GM12878 (cell line): ENCODE measurements at regions not wholly inside any gene's neighbourhood (a gene's known extent, or its start where the extent isn't known, plus 50 kb on each side); places are given as distances from the start of the nearest gene placed in this dataset.
"Not testable (repeated sequence)": the region's sequence is repeated elsewhere in the genome, so short reads cannot be mapped to it uniquely, and the experiment has no call there.

Source experiments
- CTCF ChIP-seq, 3 experiments: IDR thresholded peaks in 2 of 3; conservative IDR thresholded peaks in 1 of 3; 2 replicates each; pipeline ENCODE4 v1.5.1; 2011; ENCODE audit warnings: low read depth in 3 of 3, low read length in 3 of 3, mild to moderate bottlenecking in 3 of 3, control low read depth in 2 of 3, moderate library complexity in 2 of 3, inconsistent platforms in 1 of 3, mixed read lengths in 1 of 3; ENCODE audit not compliant: control insufficient read depth in 2 of 3, insufficient read depth in 1 of 3; ENCODE audit errors: extremely low read depth in 1 of 3
- EZH2 ChIP-seq: IDR thresholded peaks from 2 replicates; pipeline ENCODE4 v1.6.1; 2012; ENCODE audit warnings: low read depth, mild to moderate bottlenecking, control low read depth, inconsistent platforms, low read length, borderline replicate concordance; ENCODE audit not compliant: control insufficient read depth
- JUNB ChIP-seq: IDR thresholded peaks from 2 replicates; pipeline ENCODE4 v1.6.1; 2016; ENCODE audit warnings: antibody characterized with exemption, mild to moderate bottlenecking
- MEF2A ChIP-seq: IDR thresholded peaks from 2 replicates; pipeline ENCODE4 v1.6.1; 2011; ENCODE audit warnings: low read depth, mild to moderate bottlenecking, low read length, moderate library complexity; ENCODE audit not compliant: insufficient read depth
- POLR2A ChIP-seq: IDR thresholded peaks from 2 replicates; pipeline ENCODE4 v1.6.1; 2011; ENCODE audit warnings: low read depth, mild to moderate bottlenecking, low read length

- not testable (repeated sequence) for TF ChIP-seq JUNB, EZH2, POLR2A, MEF2A
- 0 out of 6 replicates have a peak, but pooled peaks of 1 of the 3 experiments have one; percentile 3 for TF ChIP-seq CTCF (IDR thresholded peaks at IDR 0.05 in 2 of 3, conservative IDR thresholded peaks at IDR 0.05 in 1 of 3; ENCODE audit: control insufficient read depth in 2 of 3, extremely low read depth in 1 of 3, insufficient read depth in 1 of 3, low read depth in 3 of 3, low read length in 3 of 3)
These were observed 78.1 kb upstream of the RAB40AL start for GRCh38 chrX:102858826-102859549.
